NOMO-1 treated with dmso at 0.1 percent for 144 hours (cell line): ENCODE measurements at regions not wholly inside any gene's neighbourhood (a gene's known extent, or its start where the extent isn't known, plus 50 kb on each side); places are given as distances from the start of the nearest gene placed in this dataset.

ENCODE experiments used
- DNase-seq: peaks from one replicate; lab custom pipeline; 2025; ENCODE audit not compliant: unreplicated experiment; lab: John Stamatoyannopoulos, UW

DNA sequence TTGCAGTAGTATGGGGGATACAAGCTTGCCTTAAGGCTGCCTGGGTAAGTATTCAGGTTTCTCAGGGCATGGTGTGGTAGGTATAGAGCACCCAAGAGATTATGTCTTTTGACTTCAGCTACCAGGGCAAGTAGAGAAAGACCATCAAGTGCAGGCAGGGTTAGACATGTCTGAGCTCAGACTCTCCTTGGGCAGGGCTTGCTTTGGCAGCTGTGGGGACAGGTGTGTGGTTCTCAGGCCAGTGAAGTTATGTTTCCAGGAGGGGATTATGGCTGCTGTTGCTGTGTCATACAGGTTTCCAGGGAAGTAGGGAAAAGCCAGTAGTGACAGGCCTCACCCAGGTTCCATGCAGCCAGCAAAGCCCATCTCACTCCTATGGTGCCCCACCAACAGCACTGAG is 1040.4 kb downstream of the FLRT2 start:
- no peak for DNase-seq

DNA sequence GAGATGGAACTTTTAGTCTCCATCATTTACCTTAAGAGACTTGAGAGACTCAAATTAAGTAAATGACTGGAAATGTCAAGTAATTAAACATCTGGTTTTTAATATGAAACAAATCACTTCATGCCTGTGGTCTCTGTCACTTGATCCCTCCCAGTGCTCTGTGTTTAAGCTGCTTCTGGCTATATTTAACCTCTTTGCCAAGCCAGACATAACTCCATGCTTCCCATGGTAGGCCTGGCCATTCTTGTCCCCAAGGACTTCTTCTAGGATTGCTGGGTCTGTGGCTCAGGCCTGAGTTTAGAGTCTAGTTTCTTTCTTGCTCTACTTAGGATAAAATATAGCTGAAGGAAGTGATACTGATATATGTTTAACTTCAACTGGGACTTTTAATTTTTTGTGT is 1013.6 kb downstream of the FLRT2 start:
- no peak for DNase-seq

DNA sequence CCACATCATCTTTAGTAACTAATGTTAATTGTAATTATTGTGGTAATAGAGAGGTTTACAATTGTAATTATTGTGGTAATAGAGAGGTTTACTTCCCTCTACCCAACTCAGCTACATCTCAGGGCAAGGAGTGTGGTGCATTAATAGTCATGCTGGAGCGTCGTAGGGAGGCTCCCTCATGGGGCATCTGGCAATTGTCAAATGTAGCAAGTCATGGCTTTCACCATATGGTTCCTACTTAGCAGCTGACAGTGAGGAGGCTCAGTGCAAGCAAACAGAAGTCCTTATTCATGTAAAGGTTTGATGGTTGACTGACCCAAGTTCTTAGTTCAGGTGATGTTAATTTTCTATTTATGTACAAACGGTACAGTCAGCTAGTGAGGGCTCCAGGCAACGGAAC is 1012.0 kb downstream of the FLRT2 start:
- DNase-seq = no peak

DNA sequence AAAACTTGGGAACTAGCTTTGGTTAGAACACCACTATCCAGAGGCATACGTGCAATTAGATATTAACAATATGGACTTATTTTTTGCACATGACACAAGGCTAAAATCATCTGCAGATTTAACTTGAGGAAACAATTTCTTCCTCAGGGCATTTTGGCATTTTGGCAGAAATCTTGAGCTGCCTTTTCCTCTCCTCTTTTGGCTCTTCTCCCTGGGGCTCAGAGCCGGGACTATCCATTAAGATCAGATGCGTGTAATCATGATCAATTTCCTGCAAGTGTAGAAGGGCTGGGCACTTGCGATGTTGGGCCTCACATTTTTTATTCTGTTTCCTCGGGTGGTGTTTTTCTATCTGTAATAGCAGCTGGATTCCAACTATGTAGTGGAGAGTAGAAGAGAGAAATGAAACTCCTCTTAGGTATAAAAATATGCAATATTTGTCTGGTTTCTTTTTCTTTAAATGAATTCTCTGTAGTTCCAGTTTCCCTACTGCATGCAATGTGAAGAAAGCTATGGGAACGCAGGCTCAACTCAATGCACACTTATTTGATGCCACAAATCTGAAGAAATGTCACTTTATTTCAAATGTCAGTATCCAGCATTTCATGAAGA is 1010.8 kb downstream of the FLRT2 start:
- DNase-seq = no peak

DNA sequence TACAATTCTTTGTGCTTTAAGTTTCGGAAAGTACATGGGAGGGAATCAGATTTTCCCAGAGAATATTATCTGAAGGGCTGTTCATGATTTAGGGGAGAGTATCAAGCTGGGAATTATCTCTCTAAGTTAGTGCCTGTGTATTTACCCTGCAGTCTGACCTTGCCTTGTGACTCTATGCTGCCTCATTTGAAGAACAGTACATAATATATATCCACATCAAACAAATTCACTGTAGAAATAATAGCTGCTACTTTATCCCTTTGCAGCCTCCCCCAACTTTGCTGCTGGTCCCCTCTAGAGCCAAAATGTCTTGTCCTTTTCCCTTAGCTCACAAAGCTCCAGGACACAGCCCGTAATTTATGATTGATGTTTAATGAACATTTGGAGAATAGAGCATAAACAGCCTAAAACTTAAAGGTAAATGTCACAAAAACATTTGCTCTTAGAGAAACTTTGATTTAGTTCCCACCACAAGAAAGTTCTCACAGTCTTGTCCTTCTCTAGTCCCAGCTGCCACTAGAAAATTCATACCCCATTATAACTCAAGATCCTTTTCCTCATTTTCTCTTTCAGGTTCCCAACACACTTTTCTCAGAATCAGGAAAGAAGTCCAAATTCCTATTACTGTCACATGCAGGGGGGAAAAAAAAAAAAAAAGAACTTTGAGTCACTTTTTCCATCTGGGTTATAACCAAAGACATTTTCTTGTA is 1009.6 kb downstream of the FLRT2 start:
- DNase-seq = no peak

DNA sequence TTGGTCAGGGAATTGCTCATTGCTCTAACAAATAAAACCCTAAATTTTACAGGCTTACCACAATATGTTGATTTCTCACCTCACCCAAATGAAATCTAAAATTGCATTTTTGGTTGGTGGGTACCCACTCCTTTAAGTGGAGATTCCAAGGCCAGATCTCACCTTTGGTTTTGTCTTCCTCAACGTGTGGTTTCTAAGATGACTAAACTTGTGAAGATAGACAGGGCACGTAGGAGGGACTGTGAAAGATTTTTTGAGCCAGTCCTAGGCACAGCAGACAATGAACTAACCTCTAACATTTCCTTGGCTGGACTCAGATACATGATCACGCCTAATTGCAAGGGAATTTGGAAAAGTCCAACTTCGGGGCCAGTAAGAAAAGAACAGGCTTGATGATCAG is 1003.9 kb downstream of the FLRT2 start:
- DNase-seq = no peak

DNA sequence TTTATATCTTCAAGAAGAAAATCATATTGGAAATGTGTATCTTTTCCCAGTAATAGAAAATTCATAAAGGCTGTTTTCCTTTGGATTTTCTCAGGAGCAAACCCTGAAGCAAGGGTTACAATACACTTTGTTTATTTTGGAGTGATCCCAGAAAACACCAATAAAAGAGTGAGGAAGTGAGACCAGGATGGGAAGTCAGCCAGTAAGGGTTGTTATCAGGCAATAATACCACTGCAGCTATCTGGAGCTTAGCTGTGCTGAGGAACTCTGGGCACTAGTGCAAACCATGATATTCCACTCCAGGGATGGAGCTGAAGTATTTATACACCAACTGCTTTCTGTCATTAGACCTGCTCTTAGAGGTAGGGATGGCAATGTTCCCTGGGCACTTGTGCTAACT is 1002.3 kb downstream of the FLRT2 start:
- no peak for DNase-seq

DNA sequence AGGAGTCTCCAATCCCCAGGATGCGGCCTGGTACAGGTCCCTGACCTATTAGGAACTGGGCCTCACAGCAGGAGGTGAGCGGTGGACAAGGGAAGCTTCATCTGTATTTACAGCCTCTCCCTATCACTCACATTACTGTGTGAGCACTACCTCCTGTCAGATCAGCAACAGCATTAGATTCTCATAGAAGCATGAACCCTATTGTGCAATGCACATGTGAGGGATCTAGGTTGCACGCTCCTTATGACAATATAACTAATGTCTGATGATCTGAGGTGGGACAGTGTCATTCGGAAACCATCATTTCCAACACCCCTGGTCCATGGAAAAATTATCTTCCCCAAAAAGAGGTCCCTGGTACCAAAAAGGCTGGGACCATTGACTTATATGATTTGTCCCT is 1000.5 kb downstream of the FLRT2 start:
- DNase-seq = no peak

DNA sequence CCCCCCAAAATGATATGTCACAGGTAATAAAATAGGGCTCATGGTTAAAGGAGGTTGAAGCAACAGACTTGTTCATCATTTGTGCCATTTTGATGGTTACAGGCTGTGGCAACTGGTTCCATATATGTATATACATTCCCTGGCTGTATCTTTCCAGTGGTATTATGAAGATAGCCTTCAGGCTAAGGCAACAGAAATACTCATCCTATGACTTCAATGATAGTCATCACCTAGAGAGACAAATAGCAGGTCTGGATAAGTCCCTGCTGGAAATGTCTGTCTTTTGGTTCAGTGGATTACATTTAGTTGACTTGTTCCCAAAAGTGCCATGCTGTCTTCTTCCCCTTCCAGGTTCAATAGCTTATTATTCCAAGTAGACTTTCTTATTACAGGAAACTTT is 997.4 kb downstream of the FLRT2 start:
- no peak for DNase-seq

DNA sequence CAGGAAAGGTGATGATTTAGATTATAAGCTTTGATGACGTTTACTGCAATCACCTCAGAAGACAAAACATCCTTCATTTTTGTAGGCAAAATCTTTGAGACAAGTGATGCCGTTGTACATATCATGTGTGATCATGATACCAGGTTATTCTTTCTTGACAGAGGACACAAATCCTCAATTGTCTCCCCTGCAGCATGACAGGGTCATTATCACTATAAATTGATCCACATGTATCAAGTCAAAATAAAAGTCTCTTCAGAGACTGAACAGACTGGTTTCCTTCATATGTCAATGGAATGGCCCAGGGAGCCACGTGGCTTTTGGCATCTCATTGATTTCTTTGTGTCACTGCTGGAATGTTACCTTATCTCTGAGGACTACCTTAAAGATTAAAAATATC is 995.7 kb downstream of the FLRT2 start:
- DNase-seq = no peak

DNA sequence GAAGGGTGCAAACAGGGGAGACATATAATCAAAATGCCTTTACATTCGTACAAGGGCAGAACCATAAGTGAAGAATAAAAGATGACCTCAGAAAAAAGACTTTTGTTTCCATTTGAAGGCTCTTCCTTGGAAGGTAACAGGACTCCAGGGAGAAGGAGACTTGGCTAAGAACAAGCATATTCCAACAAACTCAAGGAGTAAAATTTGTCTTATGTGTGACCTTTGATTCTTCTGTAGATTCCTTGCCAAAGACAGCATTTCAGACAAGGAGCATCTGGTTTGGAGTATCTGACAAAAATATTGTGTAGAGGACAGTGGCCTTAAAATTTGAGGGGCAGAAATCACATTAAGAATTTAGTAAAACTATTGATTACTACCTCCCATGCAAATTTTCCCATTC is 991.9 kb downstream of the FLRT2 start:
- DNase-seq = no peak

DNA sequence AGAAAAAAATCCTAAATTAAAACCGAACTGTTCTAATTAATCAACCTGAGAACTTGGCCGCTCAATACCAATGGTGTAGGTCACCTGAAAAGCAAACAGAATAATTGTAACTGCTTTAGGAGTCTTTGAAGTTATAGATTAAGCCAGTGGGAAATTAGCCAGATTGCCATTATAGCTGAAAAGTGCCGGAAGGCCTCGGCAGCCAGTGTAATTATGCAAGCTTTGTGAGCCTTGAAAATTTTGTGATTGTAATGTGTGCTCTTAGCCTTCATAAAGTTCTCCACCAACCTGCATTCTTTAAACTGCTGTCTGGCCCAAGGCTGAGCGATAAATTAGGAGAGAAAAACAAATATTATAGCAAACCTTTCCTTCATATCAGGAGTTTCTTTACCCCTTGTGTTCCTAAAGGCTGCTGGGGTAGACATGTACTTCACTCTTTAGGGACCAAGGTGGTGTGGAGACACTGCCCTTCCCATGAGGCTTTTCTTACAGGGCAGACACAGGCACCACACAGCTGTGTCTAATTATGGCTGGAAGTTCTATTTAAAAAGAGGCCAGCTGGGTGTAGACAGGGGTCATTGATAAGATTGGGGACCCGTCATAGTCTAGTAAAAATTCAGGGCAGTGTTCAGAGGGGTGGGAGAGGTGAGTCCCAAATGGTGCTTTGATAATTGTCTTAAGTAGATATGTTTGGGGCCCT is 991.2 kb downstream of the FLRT2 start:
- no peak for DNase-seq

DNA sequence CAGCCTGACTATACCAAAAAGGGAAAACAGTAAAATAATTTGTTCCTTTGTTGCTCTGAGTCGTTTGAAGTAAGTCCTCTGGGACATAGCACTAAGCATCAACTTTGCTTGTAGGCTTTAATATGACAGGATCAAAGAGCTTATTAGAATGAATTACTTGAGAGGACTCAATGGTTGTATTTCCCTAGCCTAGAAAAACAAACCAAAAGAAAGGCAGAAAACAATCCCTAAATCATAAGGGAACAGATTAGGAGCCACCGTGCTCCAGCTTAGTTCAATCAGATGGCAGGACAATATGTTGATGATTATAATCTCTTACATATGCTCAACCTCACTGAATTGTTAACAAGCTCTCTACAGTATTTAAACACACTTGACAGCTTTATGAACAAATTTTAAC is 988.4 kb downstream of the FLRT2 start:
- no peak for DNase-seq

DNA sequence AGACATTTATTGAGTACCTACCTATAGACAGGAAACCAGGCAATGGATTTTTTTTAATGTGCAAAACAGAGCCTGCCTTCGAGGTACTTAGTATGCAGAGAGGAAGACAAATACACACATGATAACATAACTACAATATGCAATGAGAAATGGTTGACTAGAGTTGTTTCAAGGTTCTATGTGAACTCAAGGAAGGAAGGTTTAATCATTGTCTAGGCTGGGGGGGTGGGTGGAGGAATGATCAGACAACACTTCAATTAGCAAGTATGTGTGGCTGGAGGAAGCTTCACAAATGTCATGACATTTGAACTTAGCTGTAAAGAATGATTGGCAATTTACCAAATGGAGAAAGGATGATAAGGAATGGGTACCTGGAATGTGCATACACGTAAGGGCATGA is 985.3 kb downstream of the FLRT2 start:
- no peak for DNase-seq

DNA sequence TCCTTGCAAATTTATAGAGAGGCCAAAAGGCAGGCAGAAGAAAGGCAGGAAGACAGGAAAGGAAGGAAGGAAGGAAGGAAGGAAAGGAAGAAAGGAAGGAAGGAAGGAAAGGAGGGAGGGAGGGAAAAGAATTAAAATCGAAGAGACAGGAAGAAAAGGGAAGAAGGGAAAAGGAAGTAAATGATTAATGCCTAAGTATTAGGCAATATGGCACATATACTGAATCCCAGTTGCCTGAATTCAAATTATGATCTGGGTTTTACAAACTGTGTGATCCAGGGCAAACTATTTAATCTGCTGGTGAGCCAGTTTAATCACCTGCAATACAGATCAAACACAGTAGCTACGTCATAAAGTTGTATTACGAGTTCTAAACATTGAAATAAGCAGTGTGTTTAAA is 983.6 kb downstream of the FLRT2 start:
- DNase-seq = no peak

DNA sequence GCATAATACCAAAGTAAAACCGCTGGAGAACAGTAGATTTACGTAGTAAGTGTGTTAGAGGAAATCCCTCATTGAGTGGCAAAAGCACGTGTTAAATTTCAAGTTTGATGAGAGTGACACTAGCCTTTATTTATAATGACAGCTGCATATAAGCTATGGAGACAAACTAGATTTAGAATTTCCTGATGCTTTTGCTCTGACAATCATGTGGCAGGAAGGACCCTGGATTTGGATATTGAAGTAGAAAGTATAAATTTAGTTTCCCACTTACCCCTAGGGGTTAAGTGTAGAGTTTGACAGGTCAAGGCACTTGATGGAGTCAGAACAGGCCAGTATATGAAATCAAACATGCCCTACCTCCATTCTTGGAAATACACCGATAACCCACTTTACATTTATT is 983.1 kb downstream of the FLRT2 start:
- DNase-seq = no peak

DNA sequence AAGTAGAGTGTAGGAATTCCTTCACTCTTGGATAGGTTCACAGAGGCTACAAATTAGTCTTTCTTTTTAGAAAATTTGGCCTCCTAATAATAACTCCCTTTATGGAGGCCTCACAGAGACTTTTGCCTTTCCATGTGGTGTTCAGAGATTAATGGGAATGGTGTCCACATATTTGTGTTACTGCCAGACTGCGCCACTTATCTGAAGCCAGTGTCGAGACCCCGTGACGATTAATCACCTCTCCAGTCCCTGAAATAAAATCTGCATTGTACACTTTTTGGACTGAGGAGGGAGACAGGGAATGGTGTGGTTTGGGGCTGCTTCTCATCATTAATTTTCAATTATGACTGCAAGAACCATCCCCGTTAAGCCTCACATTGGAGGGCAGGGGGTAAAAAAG is 980.5 kb downstream of the FLRT2 start:
- DNase-seq = no peak

DNA sequence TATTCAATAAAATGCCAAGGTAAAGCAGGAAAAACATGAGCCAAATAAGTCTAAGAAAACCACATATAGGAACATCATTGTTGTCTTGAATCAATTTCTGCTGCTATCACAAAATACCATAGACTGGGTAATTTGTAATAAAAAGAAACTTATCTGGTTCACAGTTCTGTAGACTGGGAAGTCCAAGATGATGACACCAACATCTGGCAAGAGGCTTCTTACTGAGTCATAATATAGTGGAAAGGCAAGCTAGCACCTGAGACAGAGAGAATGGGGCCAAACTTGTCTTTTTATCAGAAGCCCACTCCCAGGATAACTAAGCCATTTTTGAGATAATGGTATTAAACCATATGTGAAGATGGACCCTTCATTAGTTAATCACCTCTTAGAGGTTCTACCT is 975.9 kb downstream of the FLRT2 start:
- DNase-seq = no peak

DNA sequence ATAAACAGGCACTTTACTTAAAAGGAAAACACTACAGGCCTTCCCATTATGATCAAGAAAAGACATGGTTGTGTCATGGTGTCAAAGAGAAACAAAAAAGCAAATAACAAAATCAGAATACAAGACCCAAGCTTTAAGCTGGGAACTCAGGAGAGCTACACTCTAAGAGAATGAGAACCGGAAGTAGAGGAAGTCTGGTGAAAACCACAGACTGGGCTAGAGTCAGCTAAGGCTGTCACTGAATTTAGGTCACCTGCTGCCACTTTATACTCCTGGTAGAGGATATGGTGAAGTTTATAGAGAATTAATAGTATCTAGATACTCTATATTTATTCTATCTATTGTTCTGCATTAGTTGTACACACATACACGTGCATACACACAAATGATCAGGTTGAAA is 971.7 kb downstream of the FLRT2 start:
- DNase-seq = no peak

DNA sequence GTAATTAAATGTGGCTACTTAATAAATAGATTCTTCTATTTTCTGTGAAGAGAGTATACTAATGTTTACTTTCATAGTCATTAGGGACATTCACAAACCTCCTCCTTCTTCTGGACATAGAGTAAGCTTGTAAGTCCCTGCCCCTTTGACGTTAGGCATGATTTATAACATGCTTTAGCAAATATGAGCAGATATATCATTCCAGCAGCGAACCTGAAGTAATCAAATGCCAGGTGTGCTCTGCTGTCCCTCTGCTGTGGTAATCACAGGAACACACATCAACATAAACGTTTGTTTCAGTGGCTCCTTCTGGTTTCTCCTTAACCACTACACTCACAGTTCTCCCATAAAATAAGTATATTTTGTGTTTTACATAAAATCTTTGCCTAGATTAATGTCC is 961.8 kb downstream of the FLRT2 start:
- no peak for DNase-seq

DNA sequence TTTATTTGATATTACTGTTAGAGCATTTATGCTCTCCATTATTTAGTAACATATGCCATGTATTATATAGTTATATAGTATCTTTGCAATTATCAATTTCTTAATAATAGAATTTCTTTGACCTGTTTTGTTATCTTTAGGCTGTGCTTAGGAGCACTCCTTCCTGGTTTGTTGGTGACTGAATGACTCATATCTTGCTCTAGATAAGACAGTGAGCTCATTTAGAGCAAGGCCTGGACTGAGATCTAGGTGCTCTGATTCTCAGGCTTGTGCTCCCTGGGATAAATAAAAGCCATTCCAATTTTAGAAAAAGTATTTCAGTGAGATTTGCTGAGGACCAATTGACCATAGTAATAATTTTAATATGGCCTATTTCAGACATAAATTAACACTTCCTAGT is 951.2 kb downstream of the FLRT2 start:
- DNase-seq = no peak

DNA sequence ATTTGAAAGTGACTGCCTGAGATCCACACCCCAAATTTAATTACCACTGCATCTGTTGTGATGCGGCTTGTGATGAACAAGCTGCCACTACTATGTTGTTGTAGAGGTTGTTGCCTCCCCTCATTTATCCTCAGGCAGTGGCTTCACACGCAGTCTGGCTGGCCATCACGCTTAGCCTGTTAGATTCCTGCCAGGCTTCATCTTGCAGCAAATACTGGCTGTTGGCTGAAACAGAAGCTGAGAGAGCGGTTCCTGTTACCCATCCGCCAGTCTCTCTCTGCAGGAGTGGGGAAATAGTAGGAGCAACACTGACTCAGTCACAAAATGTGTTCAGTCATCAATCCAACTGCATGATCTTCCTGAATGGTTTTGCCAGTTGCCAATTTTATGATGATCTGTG is 934.4 kb downstream of the FLRT2 start:
- DNase-seq = no peak
